ENCODE measurements at regions not wholly inside any gene's neighbourhood (a gene's known extent, or its start where the extent isn't known, plus 50 kb on each side); places are given as distances from the start of the nearest gene placed in this dataset.

DNA sequence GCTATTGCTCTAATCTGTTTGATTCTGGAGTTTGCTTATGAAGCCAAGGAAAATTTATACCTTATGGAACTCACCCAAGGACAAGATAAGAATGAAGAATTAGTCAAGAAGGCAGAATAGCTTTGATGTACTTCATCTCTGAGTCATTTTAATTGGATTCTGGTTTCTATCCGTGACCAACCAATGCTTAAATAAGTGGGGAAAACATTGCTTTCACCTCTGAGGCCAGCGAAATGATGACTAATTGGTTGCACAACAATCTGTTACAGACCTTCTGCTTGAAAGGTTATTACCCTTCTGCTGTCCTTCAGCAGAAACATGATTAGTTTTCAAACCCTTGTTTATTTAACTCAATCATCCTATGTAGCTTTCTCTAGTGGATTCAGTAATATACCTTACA, 812.7 kb downstream of the CDY2B start:
- TF ChIP-seq, protein P1, sequence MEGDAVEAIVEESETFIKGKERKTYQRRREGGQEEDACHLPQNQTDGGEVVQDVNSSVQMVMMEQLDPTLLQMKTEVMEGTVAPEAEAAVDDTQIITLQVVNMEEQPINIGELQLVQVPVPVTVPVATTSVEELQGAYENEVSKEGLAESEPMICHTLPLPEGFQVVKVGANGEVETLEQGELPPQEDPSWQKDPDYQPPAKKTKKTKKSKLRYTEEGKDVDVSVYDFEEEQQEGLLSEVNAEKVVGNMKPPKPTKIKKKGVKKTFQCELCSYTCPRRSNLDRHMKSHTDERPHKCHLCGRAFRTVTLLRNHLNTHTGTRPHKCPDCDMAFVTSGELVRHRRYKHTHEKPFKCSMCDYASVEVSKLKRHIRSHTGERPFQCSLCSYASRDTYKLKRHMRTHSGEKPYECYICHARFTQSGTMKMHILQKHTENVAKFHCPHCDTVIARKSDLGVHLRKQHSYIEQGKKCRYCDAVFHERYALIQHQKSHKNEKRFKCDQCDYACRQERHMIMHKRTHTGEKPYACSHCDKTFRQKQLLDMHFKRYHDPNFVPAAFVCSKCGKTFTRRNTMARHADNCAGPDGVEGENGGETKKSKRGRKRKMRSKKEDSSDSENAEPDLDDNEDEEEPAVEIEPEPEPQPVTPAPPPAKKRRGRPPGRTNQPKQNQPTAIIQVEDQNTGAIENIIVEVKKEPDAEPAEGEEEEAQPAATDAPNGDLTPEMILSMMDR (IDR thresholded peaks at IDR 0.05; ENCODE audit: low read length, missing control alignments) = no peak
- no peak for DNase-seq (ENCODE audit: low read depth)
- H3K4me3 ChIP-seq (replicated peaks; ENCODE audit: low read depth, low read length) = no peak overlapping the region

DNA sequence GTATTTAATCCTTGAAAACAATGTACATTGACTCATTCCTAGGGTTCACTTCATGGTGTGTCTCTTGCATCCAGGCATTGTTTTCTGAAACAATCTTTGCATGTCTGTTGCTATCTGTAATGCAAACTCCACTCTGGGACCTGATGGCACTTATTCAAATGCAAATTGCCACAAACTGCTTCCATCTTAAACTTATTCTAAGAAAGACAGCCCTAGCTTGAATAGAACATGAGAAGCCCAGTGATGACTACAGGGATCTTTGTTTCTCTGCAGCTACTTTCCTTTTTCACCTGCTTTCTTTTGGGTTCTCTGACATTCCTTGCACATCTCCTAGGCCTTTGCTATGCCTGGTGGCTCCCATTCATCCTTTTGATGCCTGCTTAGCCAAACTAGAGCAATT, 827.0 kb downstream of the CDY2B start:
- TF ChIP-seq, protein P1 (IDR thresholded peaks at IDR 0.05; ENCODE audit: low read length, missing control alignments) = no peak
- no peak for DNase-seq (ENCODE audit: low read depth)
- H3K4me3 ChIP-seq (replicated peaks; ENCODE audit: low read depth, low read length) = no peak overlapping the region

DNA sequence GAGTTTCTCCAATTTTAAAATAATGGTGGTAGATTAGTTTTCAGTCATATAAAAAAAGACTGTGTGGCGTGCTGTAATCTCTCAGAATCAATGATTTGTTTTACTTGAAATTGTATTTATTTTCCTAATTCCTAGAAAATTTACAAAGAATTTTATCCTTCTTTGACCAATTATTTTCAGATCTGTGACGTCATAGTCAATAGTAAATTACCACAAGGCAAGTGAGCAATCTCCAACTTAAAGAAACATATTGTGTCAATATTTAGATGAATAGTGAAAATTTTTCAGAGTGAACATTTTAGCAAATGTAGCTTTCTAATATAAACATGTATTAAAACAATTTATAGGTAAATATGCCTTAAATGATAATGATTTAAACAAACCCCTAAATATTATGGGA, 829.6 kb downstream of the CDY2B start:
- H3K4me3 ChIP-seq (replicated peaks; ENCODE audit: low read depth, low read length) = no peak overlapping the region
- TF ChIP-seq, protein P1 (IDR thresholded peaks at IDR 0.05; ENCODE audit: low read length, missing control alignments) = no peak
- no peak for DNase-seq (ENCODE audit: low read depth)

DNA sequence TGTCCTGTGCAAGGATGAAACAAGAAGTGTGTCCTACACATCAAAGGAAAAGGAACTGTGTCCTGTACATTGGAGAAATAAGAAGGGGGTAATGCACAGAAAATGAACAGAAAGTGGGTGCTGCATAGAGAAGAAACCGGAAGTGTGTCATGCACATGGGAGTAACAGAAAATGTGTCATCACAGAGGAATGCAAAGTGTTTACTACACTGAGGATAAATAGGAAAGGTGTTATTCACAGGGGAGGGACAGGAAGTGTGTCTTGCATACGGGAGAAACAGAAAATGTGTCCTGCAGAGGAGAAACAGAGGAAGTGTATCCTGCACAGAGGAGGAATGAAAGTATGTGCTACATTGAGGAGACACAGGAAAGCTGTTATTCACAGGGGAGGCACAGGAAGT, 834.9 kb downstream of the CDY2B start:
- no peak for DNase-seq (ENCODE audit: low read depth)
- TF ChIP-seq, protein P1 (IDR thresholded peaks at IDR 0.05; ENCODE audit: low read length, missing control alignments) = no peak
- H3K4me3 ChIP-seq (replicated peaks; ENCODE audit: low read depth, low read length) = no peak overlapping the region

DNA sequence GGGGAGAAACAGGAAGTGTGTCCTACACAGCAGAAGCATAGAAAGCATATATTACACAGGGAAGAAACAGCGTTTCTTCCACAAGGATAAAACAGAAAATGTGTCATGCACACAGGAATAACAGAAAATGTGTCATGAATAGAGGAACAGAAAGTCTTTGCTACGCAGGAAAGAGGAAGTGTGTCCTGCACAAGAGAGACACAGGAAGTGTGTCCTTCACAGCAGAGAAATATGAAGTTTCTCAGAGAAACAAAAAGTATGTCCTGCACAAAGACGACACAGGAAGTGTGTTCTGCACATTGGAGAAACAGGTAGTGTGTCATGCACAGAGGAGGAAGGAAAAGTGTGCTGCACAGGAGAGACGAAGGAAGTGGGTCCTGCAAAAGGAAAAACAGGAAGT, 835.3 kb downstream of the CDY2B start:
- no peak overlapping the region for H3K4me3 ChIP-seq (replicated peaks; ENCODE audit: low read depth, low read length)
- no peak for DNase-seq (ENCODE audit: low read depth)
- TF ChIP-seq, protein P1 (IDR thresholded peaks at IDR 0.05; ENCODE audit: low read length, missing control alignments) = no peak

DNA sequence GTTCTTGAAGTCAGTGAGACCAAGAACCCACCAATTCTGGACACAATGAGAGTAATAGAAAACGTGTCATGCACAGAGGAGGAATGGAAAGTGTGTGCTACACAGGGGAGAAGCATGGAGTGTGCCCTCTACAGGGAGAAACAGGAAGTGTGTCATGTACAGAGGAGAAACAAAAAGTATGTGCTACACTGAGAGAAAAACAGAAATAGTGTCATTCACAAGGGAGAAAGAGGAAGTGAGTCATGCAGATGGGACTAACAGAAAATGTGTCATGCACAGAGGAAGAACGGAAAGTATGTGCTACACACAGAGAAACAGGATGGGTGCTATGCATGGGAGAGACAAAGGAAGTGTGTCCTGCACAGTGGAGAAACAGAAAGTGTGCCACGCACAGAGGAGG, 835.7 kb downstream of the CDY2B start:
- TF ChIP-seq, protein P1 (IDR thresholded peaks at IDR 0.05; ENCODE audit: low read length, missing control alignments) = no peak
- no peak for DNase-seq (ENCODE audit: low read depth)
- H3K4me3 ChIP-seq (replicated peaks; ENCODE audit: low read depth, low read length) = no peak overlapping the region

DNA sequence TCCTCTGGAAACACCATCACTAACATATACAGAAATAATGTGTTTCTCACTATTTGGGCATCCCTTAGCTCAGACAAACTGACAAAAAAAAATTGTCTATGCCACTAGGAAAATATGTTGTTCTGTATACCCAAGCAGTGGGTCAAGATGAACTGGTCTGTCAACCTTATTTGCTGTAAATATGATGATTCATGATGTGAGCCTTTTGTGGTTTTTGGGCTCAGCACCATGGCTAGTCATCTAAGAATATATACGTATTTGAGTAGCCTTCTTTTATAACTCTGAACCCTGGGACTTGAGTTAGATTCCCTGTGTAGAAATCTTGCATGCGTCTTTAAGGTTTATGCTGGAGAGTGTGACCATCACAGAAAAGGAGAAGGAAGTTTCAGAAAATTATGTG, 841.6 kb downstream of the CDY2B start:
- DNase-seq (ENCODE audit: low read depth) = no peak
- TF ChIP-seq, protein P1 (IDR thresholded peaks at IDR 0.05; ENCODE audit: low read length, missing control alignments) = no peak
- H3K4me3 ChIP-seq (replicated peaks; ENCODE audit: low read depth, low read length) = no peak overlapping the region
